K562 (cell line): ENCODE measurements at regions not wholly inside any gene's neighbourhood (a gene's known extent, or its start where the extent isn't known, plus 50 kb on each side); places are given as distances from the start of the nearest gene placed in this dataset.
A peak's percentile ranks its signal among the peaks of the same experiment; 100 is the strongest.

Source experiments
- ATAC-seq: fragments of 200-7000 bp; cut with Tn5 transposase; 3 replicates; pipeline ENCODE4 v1.9.1; 2020; ENCODE audit warnings: moderate library complexity
- BruUV-seq: library from RNA; stranded (reverse); fragments of 400-500 nt; replicated peaks from 2 replicates; lab custom pipeline; 2021; lab: Mats Ljungman, UMichigan
- CTCF ChIA-PET: fragments of 300-600 bp; formaldehyde crosslinking; extraction: SDS; loops from one replicate; lab custom pipeline; 2021; ENCODE audit warnings: low intra/inter-chr PET ratio; lab: Yijun Ruan, JAX
- POLR2A ChIA-PET: fragments of 300-600, 350-650 bp; sonication (Branson Sonifier 250); formaldehyde crosslinking; extraction: SDS; loops from one replicate; lab custom pipeline; 2021; ENCODE audit warnings: antibody characterized with exemption, inconsistent platforms; lab: Yijun Ruan, JAX
- DNase-seq, 4 experiments: peaks; one replicate each; pipeline versions ENCODE4 v3.0.0 to v3.0.0-alpha.2; 2011 to 2018; ENCODE audit warnings: low spot score in 3 of 4, mixed read lengths in 3 of 4; ENCODE audit errors: extremely low read depth in 1 of 4
- FAIRE-seq: peaks from 2 replicates; lab custom pipeline; 2011; peaks lifted over from hg19 to GRCh38; lab: Jason Lieb, UNC
- H2AFZ ChIP-seq: 2 replicates; pipeline ENCODE4 v1.6.0; 2011; ENCODE audit warnings: low read depth, low read length, control low read depth, inconsistent platforms
- H3K27ac ChIP-seq: fragments of 200-600 bp; 3 replicates; pipeline ENCODE4 v1.8.0; 2011; ENCODE audit warnings: low read depth, mild to moderate bottlenecking, control low read depth, inconsistent platforms, low read length, moderate library complexity, mixed read lengths; ENCODE audit errors: extremely low read depth
- H3K27me3 ChIP-seq, 2 experiments: fragments of 300-600 bp in 1 of 2; 2 replicates in 1 of 2; 3 replicates in 1 of 2; pipeline versions ENCODE4 v1.6.0 to v1.8.0; 2011; ENCODE audit warnings: inconsistent platforms in 2 of 2, low read length in 2 of 2, mild to moderate bottlenecking in 1 of 2, mixed read lengths in 1 of 2, moderate library complexity in 1 of 2; ENCODE audit not compliant: control insufficient read depth in 2 of 2, insufficient read depth in 2 of 2
- H3K36me3 ChIP-seq: fragments of 300-600 bp; 3 replicates; pipeline ENCODE4 v1.8.0; 2011; ENCODE audit warnings: mild to moderate bottlenecking, low read length, inconsistent platforms; ENCODE audit not compliant: control insufficient read depth, insufficient read depth
- H3K4me1 ChIP-seq, 2 experiments: fragments of 200-600 bp in 1 of 2; replicated peaks in 1 of 2; 2 replicates in 1 of 2; 3 replicates in 1 of 2; pipeline versions ENCODE4 v1.5.1 to v1.8.0; 2011; ENCODE audit warnings: inconsistent platforms in 2 of 2, low read length in 2 of 2, mild to moderate bottlenecking in 1 of 2, mixed read lengths in 1 of 2, moderate library complexity in 1 of 2; ENCODE audit not compliant: control insufficient read depth in 2 of 2, insufficient read depth in 2 of 2
- H3K4me2 ChIP-seq: 2 replicates; pipeline ENCODE4 v1.6.1; 2011; ENCODE audit warnings: low read length, control low read depth, inconsistent platforms, mixed read lengths; ENCODE audit not compliant: insufficient read depth
- H3K4me3 ChIP-seq: fragments of 200-600 bp; sonication (generic), shearing (Covaris generic); 2 replicates; pipeline ENCODE4 v1.5.1; 2016; ENCODE audit warnings: control low read depth, inconsistent platforms
- H3K79me2 ChIP-seq: fragments of 200-600 bp; 3 replicates; pipeline ENCODE4 v1.8.0; 2011; ENCODE audit warnings: low read length, inconsistent platforms; ENCODE audit not compliant: control insufficient read depth, insufficient read depth
- H3K9ac ChIP-seq, 2 experiments: 2 replicates each; pipeline versions ENCODE4 v1.6.0 to v1.6.1; 2011; ENCODE audit warnings: low read depth in 2 of 2, low read length in 2 of 2, control low read depth in 1 of 2, inconsistent platforms in 1 of 2, mild to moderate bottlenecking in 1 of 2, mixed read lengths in 1 of 2; ENCODE audit not compliant: insufficient read depth in 1 of 2
- H3K9me1 ChIP-seq: one replicate; pipeline ENCODE4 v1.6.0; 2011; ENCODE audit warnings: inconsistent platforms, mild to moderate bottlenecking, low read length, moderate library complexity; ENCODE audit not compliant: control insufficient read depth, insufficient read depth
- H3K9me3 ChIP-seq: replicated peaks from 2 replicates; pipeline ENCODE4 v1.5.1; 2011; ENCODE audit warnings: low read depth, low read length, inconsistent platforms; ENCODE audit not compliant: control insufficient read depth, insufficient read depth
- H4K20me1 ChIP-seq: replicated peaks from 2 replicates; pipeline ENCODE4 v1.6.1; 2011; ENCODE audit warnings: low read length, inconsistent platforms, mixed read lengths; ENCODE audit not compliant: control insufficient read depth, insufficient read depth
- ATF1 ChIP-seq, 2 experiments: fragments of 450-650 bp in 1 of 2; IDR thresholded peaks; 2 replicates each; pipeline ENCODE4 v1.6.1; 2016; ENCODE audit warnings: missing compliant biosample characterization in 1 of 2, missing genetic modification characterization in 1 of 2
- DIDO1 ChIP-seq: fragments of 450-650 bp; IDR thresholded peaks from 2 replicates; pipeline ENCODE4 v1.6.1; 2016; ENCODE audit warnings: low read depth, missing biosample characterization, missing genetic modification characterization
- KHSRP ChIP-seq: fragments of 450-650 bp; IDR thresholded peaks from 2 replicates; pipeline ENCODE4 v1.6.1; 2017
- MCM5 ChIP-seq: fragments of 450-650 bp; IDR thresholded peaks from 2 replicates; pipeline ENCODE4 v1.6.1; 2016; ENCODE audit warnings: low read depth
- MEF2A ChIP-seq: IDR thresholded peaks from 2 replicates; pipeline ENCODE4 v1.6.1; 2011; ENCODE audit warnings: low read depth, mild to moderate bottlenecking, low read length, moderate library complexity; ENCODE audit not compliant: control insufficient read depth
- MTA1 ChIP-seq: fragments of 450-650 bp; IDR thresholded peaks from 2 replicates; pipeline ENCODE4 v1.6.1; 2017; ENCODE audit warnings: borderline replicate concordance
- TBL1XR1 ChIP-seq, 2 experiments: IDR thresholded peaks; 2 replicates each; pipeline ENCODE4 v1.6.1; 2012; ENCODE audit warnings: improper control_type of control experiment in 2 of 2, low read length in 2 of 2, mild to moderate bottlenecking in 1 of 2
- ZBTB7A ChIP-seq: IDR thresholded peaks from 2 replicates; pipeline ENCODE4 v1.6.1; 2011; ENCODE audit warnings: low read depth, mild to moderate bottlenecking, low read length, moderate library complexity, borderline replicate concordance; ENCODE audit not compliant: control insufficient read depth
- ZNF224 ChIP-seq: sonication (generic); formaldehyde crosslinking; IDR thresholded peaks from 2 replicates; pipeline ENCODE4 v1.8.0; 2022; ENCODE audit warnings: mild to moderate bottlenecking, missing genetic modification reagents
- ZNF668 ChIP-seq: fragments of 250-450 bp; sonication (Bioruptor Pico); IDR thresholded peaks from 2 replicates; pipeline ENCODE4 v1.8.0; 2022; ENCODE audit warnings: mild to moderate bottlenecking, inconsistent platforms
- WGBS: fragments of 100-300 bp; shearing (Covaris generic); methylation state at CpG from one replicate; pipeline ENCODE4 v1.1.6; 2016; ENCODE audit warnings: low coverage, mixed read lengths; ENCODE audit not compliant: insufficient coverage; ENCODE audit errors: missing lambda C conversion rate; 5-methylcytosine and 5-hydroxymethylcytosine counted together
- in situ Hi-C: fragments of 300-500 bp; cut with MboI; formaldehyde crosslinking; loops from 4 replicates; pipeline ENCODE4 v1.15.0; 2018; ENCODE audit warnings: inconsistent platforms, mixed read lengths
- intact Hi-C: fragments of 100-400 bp; cut with micrococcal nuclease; formaldehyde crosslinking; loops from 2 replicates; pipeline ENCODE4 v1.14.2; 2022
- TF ChIP-seq, protein P1 (sequence below): fragments of 200-800 bp; sonication (Bioruptor generic); IDR thresholded peaks from 2 replicates; pipeline ENCODE4 v1.6.1; 2017; ENCODE audit warnings: missing genetic modification characterization, missing compliant biosample characterization

DNA sequence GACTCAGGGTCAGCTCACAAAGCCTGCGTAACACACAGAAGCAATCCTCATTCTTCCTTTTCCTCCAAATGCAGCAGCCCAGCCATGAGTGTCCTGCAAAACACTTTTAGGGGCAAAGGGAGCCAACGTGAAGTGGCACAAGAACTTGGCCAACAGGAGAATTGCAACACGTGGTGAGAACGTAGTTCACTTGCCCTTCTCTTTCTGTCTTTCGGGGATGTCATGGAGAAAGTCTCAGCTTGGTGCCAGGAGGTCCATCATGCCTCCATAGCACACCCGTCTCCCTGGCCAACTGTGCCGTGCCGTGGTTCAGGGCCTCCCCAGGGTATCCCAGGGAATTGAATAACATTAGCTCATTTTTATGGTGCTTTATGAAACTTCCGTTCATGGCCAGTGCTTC is 98.5 kb upstream of the ANO1 start:
- in situ Hi-C loops, result no loop called here
- no peak for FAIRE-seq

More for the DNA sequence above, 98.5 kb upstream of the ANO1 start:
- Histone ChIP-seq H3K79me2 (no peaks in the 10 kb centered on the region), H3K9ac (no peak overlapping the region), H3K27me3 (peaks cover 3 to 6% of the 10 kb centered on the region in 2 experiments; a peak in 3 of 5 replicates), H3K4me1 (peaks cover 18 to 51% of the 10 kb centered on the region in 2 experiments; a peak in 4 of 5 replicates), H3K27ac (no peak overlapping the region), H3K4me2 (no peak overlapping the region), H3K36me3 (no peaks in the 10 kb centered on the region), H2AFZ (peak overlapping the region; percentile 66), H3K9me3 (no peaks in the 10 kb centered on the region), H3K4me3 (no peak overlapping the region), H4K20me1 (peaks cover 3% of the 10 kb centered on the region; the same call in 1 of the 2 replicates), H3K9me1 (no peaks in the 10 kb centered on the region)
- POLR2A ChIA-PET, result interaction anchor here (0.6 to 1.6 kb wide), 4 partner anchors 9 to 824 kb away, joined by 3 to 5 read pairs (median 3); partner anchors contain the start of gene SMIM38
- DNase-seq (no peak), ATAC-seq (no peak)
- WGBS, result 52% methylated on average over 9 of the region's 9 CpGs
- intact Hi-C loops, result no loop called here
- CTCF ChIA-PET, result no interaction called here
- no TSS peak for BruUV-seq
- TF ChIP-seq ZNF668 (CRISPR knock-in tag) (no peak), ZBTB7A (no peak), ATF1 (CRISPR knock-in tag; IDR thresholded peaks at IDR 0.05) (no peak), ATF1 (tag; IDR thresholded peaks at IDR 0.05) (no peak), KHSRP (no peak), DIDO1 (tag) (no peak), MEF2A (no peak), MCM5 (no peak), TBL1XR1 (IDR thresholded peaks at IDR 0.05; ENCODE audit: low read length in 2 of 2) (no peak), ZNF224 (CRISPR knock-in tag) (no peak), MTA1 (no peak)
- TF ChIP-seq, protein P1, sequence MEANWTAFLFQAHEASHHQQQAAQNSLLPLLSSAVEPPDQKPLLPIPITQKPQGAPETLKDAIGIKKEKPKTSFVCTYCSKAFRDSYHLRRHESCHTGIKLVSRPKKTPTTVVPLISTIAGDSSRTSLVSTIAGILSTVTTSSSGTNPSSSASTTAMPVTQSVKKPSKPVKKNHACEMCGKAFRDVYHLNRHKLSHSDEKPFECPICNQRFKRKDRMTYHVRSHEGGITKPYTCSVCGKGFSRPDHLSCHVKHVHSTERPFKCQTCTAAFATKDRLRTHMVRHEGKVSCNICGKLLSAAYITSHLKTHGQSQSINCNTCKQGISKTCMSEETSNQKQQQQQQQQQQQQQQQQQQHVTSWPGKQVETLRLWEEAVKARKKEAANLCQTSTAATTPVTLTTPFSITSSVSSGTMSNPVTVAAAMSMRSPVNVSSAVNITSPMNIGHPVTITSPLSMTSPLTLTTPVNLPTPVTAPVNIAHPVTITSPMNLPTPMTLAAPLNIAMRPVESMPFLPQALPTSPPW (CRISPR knock-in tag), result no peak
